ENCODE measurements at regions not wholly inside any gene's neighbourhood (a gene's known extent, or its start where the extent isn't known, plus 50 kb on each side); places are given as distances from the start of the nearest gene placed in this dataset.

GRCh38 chr1:192005976-192006375, 152.3 kb upstream of the RGS18 start:
- Histone ChIP-seq H3K4me1 (no peaks in the 10 kb centered on the region), H3K27me3 (no peaks in the 10 kb centered on the region), H3K4me3 (no peak overlapping the region), H3K9me3 (no peaks in the 10 kb centered on the region), H3K27ac (no peak overlapping the region), H3K36me3 (no peaks in the 10 kb centered on the region)
- DNase-seq (ENCODE audit: low spot score in 2 of 2) = no peak
- TF ChIP-seq EP300 (IDR thresholded peaks at IDR 0.05) (no peak), POLR2A (IDR thresholded peaks at IDR 0.05) (no peak), POLR2AphosphoS5 (IDR thresholded peaks at IDR 0.05) (no peak), CTCF (IDR thresholded peaks at IDR 0.05) (no peak)
- 84% methylated on average over 3 of the region's 3 CpGs for WGBS

GRCh38 chr1:192008281-192008825, 149.9 kb upstream of the RGS18 start:
- Histone ChIP-seq H3K9me3 (no peaks in the 10 kb centered on the region), H3K27ac (no peak overlapping the region), H3K4me1 (no peaks in the 10 kb centered on the region), H3K36me3 (no peaks in the 10 kb centered on the region), H3K4me3 (no peak overlapping the region), H3K27me3 (no peaks in the 10 kb centered on the region)
- no peak for DNase-seq (ENCODE audit: low spot score in 2 of 2)
- WGBS = 83% methylated on average over 1 of the region's 1 CpG
- no peak for TF ChIP-seq CTCF (IDR thresholded peaks at IDR 0.05)
- no peak for TF ChIP-seq EP300 (IDR thresholded peaks at IDR 0.05)
- TF ChIP-seq POLR2A (IDR thresholded peaks at IDR 0.05) = no peak
- TF ChIP-seq POLR2AphosphoS5 (IDR thresholded peaks at IDR 0.05) = no peak

DNA sequence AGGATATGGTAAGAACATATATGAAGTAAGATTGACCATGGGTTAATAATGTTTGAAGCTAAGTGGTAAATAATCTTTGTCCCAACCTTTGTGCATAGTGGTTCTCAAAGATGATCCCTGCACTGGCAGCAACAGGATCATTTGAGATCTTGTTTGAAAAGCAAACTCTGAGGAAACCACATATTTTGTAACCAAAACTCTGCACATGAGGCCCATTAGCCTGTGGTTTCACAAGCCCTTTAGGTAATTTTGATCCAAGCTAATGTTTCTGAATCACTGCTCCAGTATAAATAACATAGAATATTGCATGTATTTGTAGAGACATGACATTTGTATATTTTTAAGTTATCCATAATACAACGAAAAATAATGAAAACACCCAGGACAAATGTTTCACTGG, 147.9 kb upstream of the RGS18 start:
- no peak overlapping the region for H3K27ac ChIP-seq
- no peak for TF ChIP-seq EP300 (IDR thresholded peaks at IDR 0.05)
- no peak for TF ChIP-seq POLR2AphosphoS5 (IDR thresholded peaks at IDR 0.05)
- no peak for TF ChIP-seq CTCF (IDR thresholded peaks at IDR 0.05)
- no peak for TF ChIP-seq POLR2A (IDR thresholded peaks at IDR 0.05)
- DNase-seq (ENCODE audit: low spot score in 2 of 2) = no peak
- no peak overlapping the region for H3K4me3 ChIP-seq
- no peaks in the 10 kb centered on the region for H3K9me3 ChIP-seq
- 92% methylated on average over 1 of the region's 1 CpG for WGBS
- H3K36me3 ChIP-seq = no peaks in the 10 kb centered on the region
- no peaks in the 10 kb centered on the region for H3K4me1 ChIP-seq
- H3K27me3 ChIP-seq = no peaks in the 10 kb centered on the region

GRCh38 chr1:192011525-192011924, 146.7 kb upstream of the RGS18 start:
- no peaks in the 10 kb centered on the region for H3K27me3 ChIP-seq
- no peaks in the 10 kb centered on the region for H3K9me3 ChIP-seq
- WGBS = 95% methylated on average over 11 of the region's 11 CpGs
- H3K4me3 ChIP-seq = no peak overlapping the region
- H3K4me1 ChIP-seq = no peaks in the 10 kb centered on the region
- no peak for DNase-seq (ENCODE audit: low spot score in 2 of 2)
- H3K36me3 ChIP-seq = no peaks in the 10 kb centered on the region
- TF ChIP-seq CTCF (IDR thresholded peaks at IDR 0.05) (no peak), POLR2AphosphoS5 (IDR thresholded peaks at IDR 0.05) (no peak), EP300 (IDR thresholded peaks at IDR 0.05) (no peak), POLR2A (IDR thresholded peaks at IDR 0.05) (no peak)
- no peak overlapping the region for H3K27ac ChIP-seq

DNA sequence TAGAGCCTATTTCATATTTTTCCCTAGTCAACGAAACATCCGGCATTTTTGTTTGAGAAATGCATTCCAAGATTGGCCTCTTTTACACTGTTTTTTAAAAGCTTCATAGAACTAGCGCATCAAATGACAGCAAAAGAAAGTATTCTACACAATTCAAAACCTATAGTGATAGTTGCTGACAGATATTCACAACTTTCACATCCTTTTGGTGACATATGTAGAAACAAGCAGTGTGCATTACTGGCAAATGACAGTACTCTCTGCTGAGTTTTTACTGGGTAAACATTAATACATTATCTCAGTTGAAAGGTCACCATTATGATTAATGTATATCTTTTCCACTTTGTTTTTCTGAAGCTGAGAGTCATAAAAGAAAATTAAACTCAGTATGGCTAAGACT, 135.4 kb upstream of the RGS18 start:
- Histone ChIP-seq H3K27ac (no peak overlapping the region), H3K27me3 (no peaks in the 10 kb centered on the region), H3K4me3 (no peak overlapping the region), H3K9me3 (no peaks in the 10 kb centered on the region), H3K4me1 (no peaks in the 10 kb centered on the region), H3K36me3 (no peaks in the 10 kb centered on the region)
- TF ChIP-seq EP300 (IDR thresholded peaks at IDR 0.05) = no peak
- 87% methylated on average over 3 of the region's 3 CpGs for WGBS
- no peak for DNase-seq (ENCODE audit: low spot score in 2 of 2)

GRCh38 chr1:192024881-192025280, 133.4 kb upstream of the RGS18 start:
- Histone ChIP-seq H3K4me1 (no peaks in the 10 kb centered on the region), H3K9me3 (no peaks in the 10 kb centered on the region), H3K27ac (no peak overlapping the region), H3K27me3 (no peaks in the 10 kb centered on the region), H3K4me3 (no peak overlapping the region), H3K36me3 (no peaks in the 10 kb centered on the region)
- no peak for TF ChIP-seq POLR2AphosphoS5 (IDR thresholded peaks at IDR 0.05)
- no peak for TF ChIP-seq CTCF (IDR thresholded peaks at IDR 0.05)
- DNase-seq (ENCODE audit: low spot score in 2 of 2) = no peak
- WGBS = 92% methylated on average over 2 of the region's 2 CpGs

Data from suprapubic skin (tissue), 4 donors.